Hepatic stellate cell (primary cell): ENCODE measurements at regions not wholly inside any gene's neighbourhood (a gene's known extent, or its start where the extent isn't known, plus 50 kb on each side); places are given as distances from the start of the nearest gene placed in this dataset.

ENCODE experiments used
- DNase-seq: peaks from one replicate; pipeline ENCODE4 v3.0.0; 2011; ENCODE audit warnings: low spot score

DNA sequence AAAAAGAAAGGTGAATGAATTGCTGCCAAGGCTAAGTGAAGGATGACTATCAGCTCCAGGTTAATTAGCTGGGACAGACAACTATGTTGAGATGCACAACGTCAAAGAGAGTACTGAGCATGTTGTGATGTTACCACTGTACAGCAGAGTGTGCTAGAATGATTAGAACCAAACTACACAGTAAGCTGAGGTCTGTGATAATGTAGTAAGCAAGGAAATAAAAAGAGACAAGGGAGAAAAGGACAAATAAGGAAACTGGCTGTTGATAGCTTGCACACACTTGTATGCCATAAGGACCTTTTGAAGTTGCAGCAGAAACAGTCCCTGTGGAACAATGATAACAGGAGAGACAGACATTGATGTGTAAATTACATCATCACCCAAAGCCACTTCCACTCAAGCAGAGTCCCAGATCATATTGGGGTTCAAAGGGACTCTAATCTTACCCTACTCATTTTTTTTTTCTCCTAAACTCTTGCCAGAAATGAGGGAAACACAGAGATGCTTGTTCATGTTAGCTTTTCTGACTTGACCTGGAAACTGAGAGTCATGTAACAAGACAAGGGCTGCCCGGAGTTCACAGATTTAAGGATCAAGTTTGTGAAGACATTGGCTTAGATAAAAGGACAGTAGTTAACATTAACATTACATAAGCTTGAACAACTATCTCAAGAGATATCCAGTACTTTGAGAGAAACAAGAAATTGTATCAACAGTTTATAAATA is 189.9 kb downstream of the CENPW start:
- DNase-seq = no peak

DNA sequence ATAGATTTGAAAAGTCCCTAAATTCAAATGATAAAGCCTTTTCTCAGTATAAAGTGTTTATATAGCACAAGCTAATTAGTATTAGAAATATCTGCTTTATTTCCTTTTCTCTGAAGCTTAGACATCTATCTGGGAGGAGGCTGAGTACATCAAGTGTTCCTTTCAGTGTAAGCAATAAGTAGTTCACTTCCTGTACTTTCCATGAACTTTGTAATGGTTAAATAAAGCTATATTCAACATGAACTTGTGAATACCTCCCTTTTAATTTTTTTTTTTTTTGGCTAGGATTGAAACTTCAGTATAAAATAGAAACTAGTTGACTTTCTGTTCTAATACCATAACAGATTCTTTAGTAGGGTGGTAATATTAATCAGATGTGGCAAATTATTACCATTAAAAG is 190.9 kb downstream of the CENPW start:
- DNase-seq = no peak

DNA sequence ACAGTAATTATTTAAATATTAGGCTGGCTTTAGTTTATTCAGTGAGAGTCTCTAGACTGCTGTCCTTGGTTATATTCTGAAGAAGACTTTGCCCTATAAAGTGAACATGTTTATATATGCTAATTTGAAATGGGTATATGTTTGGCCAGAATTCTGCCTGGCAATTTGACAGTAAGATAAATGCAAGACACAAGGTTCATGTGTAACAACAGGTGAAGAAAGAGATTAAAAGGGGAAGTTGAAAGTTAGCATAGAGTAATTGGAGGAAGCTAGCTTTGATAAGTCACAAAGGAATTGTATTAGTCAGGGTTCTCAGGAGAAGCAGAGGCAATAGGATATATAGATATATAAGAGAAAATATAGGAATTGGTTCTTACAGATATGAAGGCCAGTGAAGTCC is 191.4 kb downstream of the CENPW start:
- no peak for DNase-seq

DNA sequence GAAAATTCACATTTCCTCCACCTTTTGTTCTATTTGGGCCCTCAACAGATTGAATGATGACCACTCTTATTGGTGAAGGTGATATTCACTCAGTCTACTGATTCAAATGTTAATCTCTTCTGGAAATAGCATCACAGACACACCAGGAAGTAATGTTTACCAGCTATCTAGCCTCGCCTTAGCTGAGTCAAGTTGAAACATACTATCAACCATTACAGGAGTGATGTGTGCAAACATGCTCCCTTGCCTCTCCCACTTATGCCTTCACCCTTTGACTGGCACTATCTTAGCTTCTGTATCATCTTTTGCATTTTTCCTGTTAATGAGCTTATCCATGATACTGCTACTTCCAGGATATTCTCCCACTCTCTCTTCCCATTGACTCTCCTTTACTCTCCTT is 191.9 kb downstream of the CENPW start:
- no peak for DNase-seq

DNA sequence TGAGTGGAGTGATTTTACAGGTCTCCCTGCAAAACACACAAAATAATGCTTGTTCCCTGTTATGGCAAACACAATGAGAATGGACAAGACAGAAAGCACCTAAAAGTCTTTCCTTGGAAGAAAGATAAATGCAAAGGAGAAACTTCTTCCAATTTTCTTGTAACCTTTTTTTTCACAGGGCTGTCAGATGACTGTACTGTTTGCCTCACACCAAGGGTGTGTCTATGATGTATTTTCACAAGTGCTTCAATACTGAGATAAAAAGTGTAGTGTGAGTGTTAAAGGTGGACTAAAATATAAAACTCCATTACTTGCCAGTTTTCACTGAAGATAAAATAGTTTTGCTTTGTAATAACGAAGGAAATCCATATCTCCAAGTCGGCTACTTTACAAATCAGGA is 194.5 kb downstream of the CENPW start:
- no peak for DNase-seq

DNA sequence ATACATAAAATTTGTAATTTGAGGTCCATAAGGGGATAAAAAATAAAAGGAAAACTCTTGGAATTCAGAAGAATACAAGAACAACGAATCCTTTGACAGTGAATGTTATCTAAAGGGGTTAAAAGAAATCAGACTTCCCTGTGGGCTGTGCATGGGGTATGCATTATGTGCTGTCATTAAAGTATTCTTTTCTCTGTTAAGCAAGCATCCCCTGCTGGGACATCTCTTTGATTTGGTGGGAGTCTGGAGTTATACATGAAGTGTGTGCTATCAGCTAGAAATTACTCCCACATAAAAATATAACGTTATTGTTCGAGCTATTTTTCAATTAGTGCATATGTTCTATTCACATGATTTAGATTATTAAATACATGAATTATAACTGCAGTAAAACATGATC is 195.2 kb downstream of the CENPW start:
- DNase-seq = no peak

DNA sequence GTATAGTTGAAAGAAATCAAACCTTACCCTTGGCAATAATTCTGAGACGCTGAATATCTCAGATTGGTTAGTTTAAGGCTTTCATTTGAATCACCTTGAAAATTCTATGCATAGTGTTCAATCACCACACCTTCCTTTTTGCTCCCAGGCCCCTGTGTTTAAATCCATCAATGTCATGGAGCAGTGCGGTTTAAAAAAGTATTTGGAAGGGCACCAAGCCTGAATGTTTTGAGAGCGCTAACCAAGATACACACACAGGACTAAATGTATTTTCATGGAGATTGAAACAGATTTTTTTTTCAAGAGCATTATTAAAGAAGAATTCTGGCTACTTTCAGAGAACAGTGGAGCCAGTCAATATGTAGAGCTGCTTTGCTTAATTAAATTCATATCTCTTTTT is 195.7 kb downstream of the CENPW start:
- DNase-seq = no peak

DNA sequence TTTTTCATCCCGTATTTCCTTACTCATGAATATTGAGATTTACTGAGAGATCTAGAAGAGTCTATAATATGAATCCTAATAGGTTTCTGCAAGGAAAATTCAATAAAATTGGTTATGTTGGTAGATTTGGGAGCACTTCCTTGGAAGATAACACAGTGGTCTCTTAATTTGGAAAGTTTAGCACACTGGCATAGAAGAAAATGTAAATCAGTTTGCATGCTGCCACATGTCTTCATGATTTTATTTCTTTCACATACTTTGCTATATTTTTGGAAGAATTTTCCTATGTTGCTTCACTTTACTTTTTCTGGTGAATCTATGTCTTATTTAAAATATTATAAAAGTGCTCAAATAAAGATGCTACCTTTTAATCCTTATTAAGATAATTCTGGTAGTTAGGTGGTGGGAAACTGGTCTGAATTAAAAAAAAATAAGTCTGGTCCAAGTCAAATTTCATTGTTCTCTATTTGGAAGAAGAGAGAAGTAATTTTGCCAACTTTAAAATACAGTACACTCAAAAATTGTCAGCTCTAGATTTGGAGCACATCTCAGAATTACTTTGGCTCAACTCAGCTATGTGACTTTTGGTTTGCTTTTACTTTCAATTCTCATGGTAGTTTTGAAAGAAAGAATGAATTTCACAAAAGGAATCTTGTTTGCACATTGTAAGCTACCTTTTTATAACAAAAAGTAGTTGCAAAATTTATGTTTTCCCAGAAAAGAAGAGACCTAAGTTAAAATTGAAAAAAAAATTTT is 197.3 kb downstream of the CENPW start:
- no peak for DNase-seq

DNA sequence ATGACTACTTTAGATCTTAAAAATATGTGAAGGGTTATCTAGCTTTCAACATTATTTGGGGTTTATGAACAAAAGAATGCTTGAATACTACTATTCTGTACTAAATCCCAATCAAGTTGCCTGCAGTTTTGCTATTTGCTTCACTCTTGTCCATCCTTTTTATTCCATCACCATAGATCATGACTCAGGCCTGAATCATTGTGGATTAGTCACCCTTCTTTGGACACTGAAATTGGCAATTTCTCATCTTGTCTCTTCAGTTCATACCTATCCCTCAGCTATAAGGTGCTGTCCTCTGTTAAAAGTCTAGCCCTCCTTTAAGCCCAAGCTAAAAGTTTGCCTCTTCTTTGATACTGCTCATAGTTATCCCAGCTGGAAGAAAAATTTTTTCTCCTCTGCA is 199.1 kb downstream of the CENPW start:
- peak; percentile 11 for DNase-seq

DNA sequence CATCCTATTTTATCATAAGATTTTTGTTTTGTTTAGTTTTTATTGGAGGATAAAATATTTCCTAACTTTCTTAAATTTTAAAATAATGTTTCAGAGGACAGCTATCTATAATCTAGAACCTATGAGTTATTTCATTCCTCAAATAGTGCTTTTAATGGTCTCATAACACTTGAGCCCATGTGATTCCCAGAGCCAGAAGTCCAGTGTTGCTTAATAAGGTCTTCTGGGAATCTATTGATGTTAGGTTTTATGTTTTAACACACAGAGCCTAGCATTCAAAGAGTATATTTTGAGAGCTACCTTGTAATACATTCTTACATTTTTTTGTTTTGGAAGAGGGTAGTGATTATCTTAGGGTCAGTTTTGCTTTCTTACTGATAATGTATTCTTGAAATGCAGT is 200.2 kb downstream of the CENPW start:
- no peak for DNase-seq

DNA sequence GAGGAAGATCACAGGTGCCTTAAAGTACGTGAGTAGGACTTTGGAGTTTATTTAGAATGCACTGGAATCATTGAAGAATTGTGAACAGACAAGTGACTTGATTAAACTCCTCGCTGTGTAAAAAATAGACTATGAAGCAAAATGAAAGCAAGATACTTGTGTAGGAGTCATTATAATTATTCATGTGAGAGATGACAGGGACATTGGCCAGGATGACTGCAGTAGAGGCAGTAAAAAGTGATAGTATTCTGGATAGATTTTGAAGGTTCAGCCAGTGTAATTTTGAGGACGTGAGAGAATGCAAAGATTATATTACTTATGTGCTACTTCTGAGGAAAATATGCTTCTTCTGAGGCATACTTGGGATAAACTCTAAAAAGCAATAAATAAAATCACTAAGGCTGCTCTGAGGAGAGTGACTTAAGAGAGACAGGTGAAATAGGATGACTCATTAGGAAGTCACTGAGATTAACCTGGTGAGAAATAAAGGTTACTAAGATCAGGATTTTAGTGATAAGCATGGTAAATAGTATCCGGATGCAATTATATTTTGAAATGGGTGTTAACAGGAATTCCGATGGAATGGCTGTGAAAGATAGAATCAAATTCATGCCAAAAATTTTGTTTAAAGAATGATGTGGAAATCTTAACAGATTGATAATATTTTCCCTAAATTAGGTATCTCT is 202.0 kb downstream of the CENPW start:
- DNase-seq = no peak

DNA sequence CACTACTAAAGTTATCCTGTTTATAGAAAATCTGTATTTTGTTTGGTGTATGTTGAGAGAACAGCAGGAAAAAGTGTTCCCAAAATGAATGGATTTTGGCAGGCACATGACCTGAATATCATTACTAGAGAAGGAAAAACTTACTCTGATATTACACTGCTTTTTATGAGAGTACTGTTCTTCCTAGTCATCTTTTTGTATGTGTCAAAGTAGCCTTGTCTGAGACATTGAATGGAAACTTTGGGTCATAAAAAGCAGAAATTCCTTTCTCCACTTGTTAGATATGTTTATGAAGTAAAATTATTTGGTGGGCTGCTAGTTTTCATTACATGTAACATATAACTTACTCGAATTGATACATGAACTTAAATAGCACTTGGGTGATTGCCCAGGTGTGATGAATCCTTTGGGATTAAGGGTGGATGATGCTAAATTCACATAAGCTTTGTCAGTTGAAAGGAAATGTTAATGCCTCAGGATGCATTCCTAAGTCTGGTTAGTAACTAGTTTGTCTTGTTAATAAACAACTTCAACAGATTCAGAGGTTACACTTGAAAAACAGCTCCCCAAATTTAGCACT is 206.7 kb downstream of the CENPW start:
- DNase-seq = no peak

DNA sequence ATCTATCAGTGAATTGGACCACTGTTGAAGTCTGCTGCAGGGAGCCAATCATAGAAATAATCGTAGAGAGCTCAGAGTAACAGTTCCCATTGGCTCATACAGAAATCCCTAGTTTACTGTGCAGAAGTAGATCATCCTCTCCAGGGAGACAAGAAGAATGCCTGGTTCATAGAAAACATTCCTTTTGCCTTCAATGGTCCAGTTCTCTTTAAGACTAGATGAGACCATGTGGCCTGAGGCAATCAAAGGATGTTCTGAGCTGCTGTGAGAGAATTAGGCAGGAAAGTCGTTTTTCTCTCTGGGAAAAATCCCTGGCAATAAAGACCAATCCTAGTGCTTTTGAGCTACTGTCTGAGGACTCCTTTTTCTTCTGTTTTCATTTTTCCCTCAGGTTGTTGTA is 208.4 kb downstream of the CENPW start:
- no peak for DNase-seq

DNA sequence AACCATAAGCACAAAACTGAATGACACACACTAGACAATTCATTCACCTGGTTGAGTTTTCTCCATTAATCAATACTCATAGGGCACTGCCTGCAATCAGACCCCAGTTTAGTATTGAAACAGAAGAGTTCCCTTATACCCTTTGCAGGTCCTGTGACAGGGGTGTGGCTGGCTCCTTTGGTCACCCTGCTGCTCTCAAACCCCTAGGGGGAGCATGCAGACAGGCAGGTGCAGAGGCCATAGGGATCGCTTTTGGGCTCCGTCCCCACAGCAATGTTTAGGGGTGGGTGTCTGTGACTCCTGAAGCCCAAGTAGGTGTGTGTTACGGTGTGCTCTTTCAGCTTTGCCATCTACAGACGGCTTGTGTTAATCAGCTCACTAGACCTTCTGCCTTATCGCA is 210.4 kb downstream of the CENPW start:
- no peak for DNase-seq

DNA sequence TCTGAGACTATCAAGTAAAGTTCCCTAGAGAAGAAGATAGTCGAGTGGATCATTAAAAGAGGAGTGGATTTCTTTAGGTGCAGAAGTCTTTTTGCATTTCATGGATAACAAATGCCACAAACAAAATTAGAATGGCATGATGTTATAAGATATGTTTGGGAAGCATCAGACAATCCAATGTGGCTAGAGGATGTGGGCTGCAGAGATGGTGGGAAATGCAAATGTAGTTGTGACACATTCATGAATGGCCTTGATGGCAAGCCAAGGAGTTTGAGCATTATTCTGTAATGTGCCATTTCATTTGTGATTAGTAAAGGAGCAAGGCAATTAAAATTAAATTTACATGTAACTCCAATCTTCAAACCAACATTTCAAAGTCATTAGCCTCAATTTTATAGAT is 211.9 kb downstream of the CENPW start:
- no peak for DNase-seq

DNA sequence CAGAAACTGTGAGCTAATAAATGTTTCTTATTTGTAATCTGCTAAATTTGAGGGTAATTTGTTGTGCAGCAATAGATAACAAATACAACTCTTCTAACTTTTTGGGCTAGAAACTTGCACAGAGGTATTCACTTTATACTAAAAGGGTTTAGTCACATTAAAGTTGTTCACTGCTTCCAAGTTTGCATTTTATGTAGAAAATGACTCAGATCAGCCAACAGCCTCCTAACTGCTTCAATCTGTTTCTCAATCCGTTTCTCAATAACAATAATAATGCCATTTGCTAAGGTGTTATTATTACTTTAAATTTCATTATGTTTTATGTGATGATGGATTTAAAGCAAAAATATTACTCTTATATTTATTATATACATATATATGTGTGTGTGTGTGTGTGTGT is 213.9 kb downstream of the CENPW start:
- no peak for DNase-seq

DNA sequence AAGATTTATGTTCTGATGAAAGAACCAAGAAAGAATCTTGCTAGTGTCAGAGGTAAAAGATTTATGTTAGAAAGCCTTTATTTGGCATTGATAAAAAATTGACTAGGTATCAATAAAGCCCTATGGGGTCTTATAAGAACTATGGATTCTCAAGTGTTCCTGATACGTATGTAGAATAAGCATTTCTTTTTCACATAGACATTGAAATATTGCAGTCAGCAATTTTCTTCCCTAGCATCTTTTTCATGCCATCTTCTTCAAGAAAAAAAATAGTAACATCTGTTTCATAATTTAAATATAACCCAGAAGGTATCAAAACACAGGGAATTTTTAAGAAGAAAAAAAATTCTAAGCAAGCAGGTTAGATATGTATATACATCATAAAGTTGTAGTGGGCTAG is 230.6 kb downstream of the CENPW start:
- DNase-seq = no peak

DNA sequence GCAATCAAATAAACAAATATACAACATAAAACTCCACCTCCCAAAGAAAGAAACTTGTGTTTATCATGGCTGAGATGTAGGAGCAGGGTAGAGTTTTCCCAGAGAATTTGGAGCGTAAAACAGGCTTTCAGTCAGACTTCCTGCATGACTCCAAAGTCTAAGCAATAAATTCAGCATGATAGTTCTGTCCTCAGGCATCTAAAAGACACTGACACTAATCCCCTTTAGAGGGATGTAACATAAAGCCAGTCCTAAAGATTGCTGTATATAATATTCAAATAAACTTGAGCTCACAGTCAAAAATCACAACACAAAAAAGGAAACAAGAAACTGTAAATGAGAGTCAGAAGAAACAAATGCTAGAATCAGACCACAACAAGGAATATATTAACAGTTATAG is 234.4 kb downstream of the CENPW start:
- no peak for DNase-seq

DNA sequence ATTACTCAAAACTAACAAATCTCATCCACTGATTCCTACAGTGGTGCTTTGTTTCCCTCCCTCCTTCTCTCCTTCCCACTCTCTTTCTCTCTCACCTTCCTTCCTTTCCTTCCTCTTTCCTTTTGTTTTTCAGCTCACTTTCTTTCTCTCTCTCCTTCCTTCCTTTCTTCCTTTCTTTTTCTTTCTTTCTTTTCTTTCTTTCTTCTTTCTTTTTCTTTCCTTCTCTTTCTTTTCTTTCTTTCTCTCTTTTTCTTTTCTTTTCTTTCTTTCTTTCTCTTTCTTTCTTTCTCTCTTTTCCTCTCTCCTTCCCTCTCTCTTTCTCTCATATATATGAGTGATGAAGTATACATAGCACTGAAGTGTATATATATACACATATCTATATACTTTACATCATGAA is 241.4 kb downstream of the CENPW start:
- DNase-seq = no peak

DNA sequence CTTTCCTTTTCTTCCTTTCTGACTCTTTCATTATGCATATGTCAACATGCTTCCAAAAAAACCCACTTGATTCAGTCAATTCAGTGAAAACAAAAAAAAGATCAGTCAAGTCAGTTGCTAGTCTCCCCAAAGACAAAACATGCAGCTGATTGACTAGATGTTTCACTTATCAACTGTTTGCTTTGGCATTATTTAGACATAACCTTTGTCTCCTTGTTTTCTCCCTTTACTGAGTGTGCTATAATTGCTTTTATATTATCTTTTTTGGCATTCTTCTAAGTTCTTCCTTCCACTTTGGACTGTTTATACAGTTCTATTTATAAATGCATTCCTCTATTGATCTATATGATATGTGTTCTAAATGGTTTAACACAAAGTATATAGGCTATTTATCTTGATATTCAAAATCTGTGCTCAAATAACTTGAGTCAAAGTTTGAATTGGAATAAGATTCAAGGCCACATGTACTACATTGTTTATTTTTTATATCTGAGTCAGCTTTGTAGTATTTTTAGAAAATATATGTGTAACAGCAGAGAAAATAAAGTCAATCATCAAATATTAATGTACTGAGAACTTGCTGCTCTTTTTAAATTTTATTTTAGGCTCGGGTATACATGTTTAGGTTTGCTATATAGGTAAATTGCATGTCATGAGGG is 260.5 kb downstream of the CENPW start:
- peak; percentile 4 for DNase-seq

DNA sequence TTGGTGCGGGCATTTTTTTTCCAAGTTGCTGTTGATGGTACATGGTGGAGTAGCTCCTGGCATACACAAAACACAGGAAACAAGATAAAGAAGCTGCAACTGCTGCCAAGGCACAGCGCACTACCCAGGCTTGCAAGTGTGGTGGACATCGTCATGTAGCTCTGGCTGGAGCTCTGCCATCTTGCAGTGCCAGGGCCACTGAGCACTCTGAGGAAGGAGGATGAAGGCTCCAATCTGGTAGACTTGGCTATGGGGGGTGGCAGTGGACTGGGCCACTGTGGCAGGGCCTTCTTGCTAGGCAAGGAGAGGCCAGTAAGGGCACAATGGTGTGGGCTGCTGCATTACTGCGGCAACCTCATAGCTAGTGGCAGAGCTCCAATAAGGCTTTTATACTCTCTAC is 263.5 kb downstream of the CENPW start:
- DNase-seq = no peak

DNA sequence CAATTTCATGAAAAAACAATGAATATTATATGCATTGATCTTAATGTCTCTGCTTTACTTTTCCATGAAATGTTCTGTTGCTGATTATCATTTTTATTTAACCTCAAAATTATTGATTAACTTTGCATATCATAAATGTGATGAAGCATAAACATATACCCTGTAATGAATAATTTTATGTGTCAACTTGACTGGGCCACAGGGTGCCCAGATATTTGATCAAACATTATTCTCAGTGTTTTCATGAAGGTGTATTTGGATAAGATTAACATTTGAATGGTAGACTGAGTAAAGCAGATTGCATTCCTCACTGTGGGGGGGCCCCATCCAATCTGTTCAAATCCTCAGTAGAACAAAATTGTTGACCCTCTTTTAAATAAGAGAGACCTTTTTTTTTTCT is 265.2 kb downstream of the CENPW start:
- no peak for DNase-seq
